ENCODE measurements at regions not wholly inside any gene's neighbourhood (a gene's known extent, or its start where the extent isn't known, plus 50 kb on each side); places are given as distances from the start of the nearest gene placed in this dataset.
A peak's percentile ranks its signal among the peaks of the same experiment; 100 is the strongest.
"Not testable (repeated sequence)": the region's sequence is repeated elsewhere in the genome, so short reads cannot be mapped to it uniquely, and the experiment has no call there.

- ChIA-PET CTCF (ENCODE audit: partially characterized antibody) (no interaction called here), POLR2A (ENCODE audit: partially characterized antibody) (no interaction called here)
- Mint-ChIP-seq H3K36me3 (no peaks in the 10 kb centered on the region), H3K4me3 (no peak overlapping the region), H3K27me3 (peaks cover 4 to 9% of the 10 kb centered on the region in 2 donors), H3K9me3 (peaks cover 0 to 1% (median 0%) of the 10 kb centered on the region in 8 donors), H3K27ac (peak overlapping the region in 1 of 7 donors; percentile 25), H3K4me1 (peaks cover 0 to 2% (median 0%) of the 10 kb centered on the region in 4 donors)
- H3K9me3 ChIP-seq (ENCODE audit: control insufficient read depth in 1 of 2, low read length in 2 of 2), result no peaks in the 10 kb centered on the region
- H3K27ac ChIP-seq (ENCODE audit: low read depth, low read length), result no peak overlapping the region
- intact Hi-C loops (cut with micrococcal nuclease), result no loop called here
- H3K36me3 ChIP-seq (ENCODE audit: insufficient read depth, low read length), result no peaks in the 10 kb centered on the region
- no peak overlapping the region for H3K4me3 ChIP-seq (ENCODE audit: low read length in 2 of 2)
- no peaks in the 10 kb centered on the region for H3K4me1 ChIP-seq (ENCODE audit: insufficient read depth, low read length)
- H3K27me3 ChIP-seq (ENCODE audit: insufficient read depth, low read length), result no peaks in the 10 kb centered on the region
- no peak for DNase-seq
Measured at GRCh38 chr10:62935022-62935421, 118.9 kb upstream of the EGR2 start.

DNA sequence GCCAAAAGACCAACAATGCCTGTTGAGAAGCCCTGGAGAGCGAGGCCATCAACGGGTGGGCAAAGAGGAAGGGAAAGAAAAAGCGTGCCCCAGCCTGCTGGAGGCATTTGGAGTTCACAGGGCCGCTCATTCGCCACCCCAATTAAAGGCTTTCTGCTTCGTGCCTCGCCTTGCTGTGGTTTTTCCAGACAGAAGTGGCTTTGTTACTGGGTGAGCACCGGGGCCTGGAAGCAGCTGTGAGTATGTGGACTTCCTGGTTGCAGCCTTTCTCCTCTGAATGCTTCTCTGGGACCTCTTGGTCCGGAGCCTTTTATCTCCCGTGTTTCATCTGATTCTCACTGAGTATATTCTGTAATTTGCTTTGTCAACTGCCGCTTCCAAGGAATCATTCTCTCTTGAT lies 118.1 kb upstream of the EGR2 start:
- no peaks in the 10 kb centered on the region for H3K36me3 ChIP-seq (ENCODE audit: insufficient read depth, low read length)
- H3K4me3 ChIP-seq (ENCODE audit: low read length in 2 of 2), result no peak overlapping the region
- no peaks in the 10 kb centered on the region for H3K9me3 ChIP-seq (ENCODE audit: control insufficient read depth in 1 of 2, low read length in 2 of 2)
- Mint-ChIP-seq H3K36me3 (no peaks in the 10 kb centered on the region), H3K9me3 (no peaks in the 10 kb centered on the region), H3K27me3 (peaks cover 4 to 9% of the 10 kb centered on the region in 2 donors), H3K27ac (no peak overlapping the region), H3K4me1 (peaks cover 0 to 2% (median 0%) of the 10 kb centered on the region in 4 donors), H3K4me3 (no peak overlapping the region)
- no peaks in the 10 kb centered on the region for H3K4me1 ChIP-seq (ENCODE audit: insufficient read depth, low read length)
- CTCF ChIA-PET (ENCODE audit: partially characterized antibody), result no interaction called here
- no peak for DNase-seq
- intact Hi-C loops (cut with micrococcal nuclease), result no loop called here
- H3K27ac ChIP-seq (ENCODE audit: low read depth, low read length), result no peak overlapping the region
- POLR2A ChIA-PET (ENCODE audit: partially characterized antibody), result no interaction called here
- H3K27me3 ChIP-seq (ENCODE audit: insufficient read depth, low read length), result no peaks in the 10 kb centered on the region

GRCh38 chr10:62928763-62929162 lies 112.6 kb upstream of the EGR2 start:
- H3K4me1 Mint-ChIP-seq; H3K36me3 Mint-ChIP-seq; intact Hi-C loops (cut with micrococcal nuclease); H3K27me3 Mint-ChIP-seq; H3K9me3 ChIP-seq (ENCODE audit: control insufficient read depth in 1 of 2, low read length in 2 of 2); DNase-seq; H3K27me3 ChIP-seq (ENCODE audit: insufficient read depth, low read length); H3K9me3 Mint-ChIP-seq; H3K4me1 ChIP-seq (ENCODE audit: insufficient read depth, low read length); H3K36me3 ChIP-seq (ENCODE audit: insufficient read depth, low read length); H3K4me3 ChIP-seq (ENCODE audit: low read length in 2 of 2); H3K27ac Mint-ChIP-seq; H3K4me3 Mint-ChIP-seq; CTCF ChIA-PET (ENCODE audit: partially characterized antibody); H3K27ac ChIP-seq (ENCODE audit: low read depth, low read length); POLR2A ChIA-PET (ENCODE audit: partially characterized antibody): not testable (repeated sequence)

GRCh38 chr10:62926407-62926806 lies 110.2 kb upstream of the EGR2 start:
- DNase-seq, result no peak
- H3K9me3 ChIP-seq (ENCODE audit: control insufficient read depth in 1 of 2, low read length in 2 of 2), result no peaks in the 10 kb centered on the region
- peaks cover 0 to 2% (median 0%) of the 10 kb centered on the region in 8 donors for H3K9me3 Mint-ChIP-seq
- no peaks in the 10 kb centered on the region for H3K36me3 Mint-ChIP-seq
- no peak overlapping the region for H3K27ac Mint-ChIP-seq
- H3K4me3 ChIP-seq (ENCODE audit: low read length in 2 of 2), result no peak overlapping the region
- ChIA-PET CTCF (ENCODE audit: partially characterized antibody) (no interaction called here), POLR2A (ENCODE audit: partially characterized antibody) (no interaction called here)
- no peaks in the 10 kb centered on the region for H3K4me1 Mint-ChIP-seq
- peaks cover 4% of the 10 kb centered on the region in 2 donors for H3K27me3 Mint-ChIP-seq
- H3K27me3 ChIP-seq (ENCODE audit: insufficient read depth, low read length), result no peaks in the 10 kb centered on the region
- no peak overlapping the region for H3K4me3 Mint-ChIP-seq
- no peak overlapping the region for H3K27ac ChIP-seq (ENCODE audit: low read depth, low read length)
- intact Hi-C loops (cut with micrococcal nuclease), result no loop called here
- no peaks in the 10 kb centered on the region for H3K4me1 ChIP-seq (ENCODE audit: insufficient read depth, low read length)
- no peaks in the 10 kb centered on the region for H3K36me3 ChIP-seq (ENCODE audit: insufficient read depth, low read length)

GRCh38 chr10:62924344-62924748 lies 108.2 kb upstream of the EGR2 start:
- H3K4me3 Mint-ChIP-seq, result no peak overlapping the region
- H3K27ac ChIP-seq (ENCODE audit: low read depth, low read length), result no peak overlapping the region
- CTCF ChIA-PET (ENCODE audit: partially characterized antibody), result no interaction called here
- no peaks in the 10 kb centered on the region for H3K36me3 Mint-ChIP-seq
- H3K9me3 Mint-ChIP-seq, result peaks cover 0 to 2% (median 0%) of the 10 kb centered on the region in 8 donors
- no peak for DNase-seq
- H3K27ac Mint-ChIP-seq, result no peak overlapping the region
- intact Hi-C loops (cut with micrococcal nuclease), result no loop called here
- POLR2A ChIA-PET (ENCODE audit: partially characterized antibody), result no interaction called here
- H3K36me3 ChIP-seq (ENCODE audit: insufficient read depth, low read length), result no peaks in the 10 kb centered on the region
- H3K27me3 ChIP-seq (ENCODE audit: insufficient read depth, low read length), result no peaks in the 10 kb centered on the region
- no peak overlapping the region for H3K4me3 ChIP-seq (ENCODE audit: low read length in 2 of 2)
- H3K27me3 Mint-ChIP-seq, result peaks cover 4 to 7% of the 10 kb centered on the region in 2 donors
- no peaks in the 10 kb centered on the region for H3K4me1 Mint-ChIP-seq
- H3K4me1 ChIP-seq (ENCODE audit: insufficient read depth, low read length), result no peaks in the 10 kb centered on the region
- H3K9me3 ChIP-seq (ENCODE audit: control insufficient read depth in 1 of 2, low read length in 2 of 2), result no peaks in the 10 kb centered on the region

DNA sequence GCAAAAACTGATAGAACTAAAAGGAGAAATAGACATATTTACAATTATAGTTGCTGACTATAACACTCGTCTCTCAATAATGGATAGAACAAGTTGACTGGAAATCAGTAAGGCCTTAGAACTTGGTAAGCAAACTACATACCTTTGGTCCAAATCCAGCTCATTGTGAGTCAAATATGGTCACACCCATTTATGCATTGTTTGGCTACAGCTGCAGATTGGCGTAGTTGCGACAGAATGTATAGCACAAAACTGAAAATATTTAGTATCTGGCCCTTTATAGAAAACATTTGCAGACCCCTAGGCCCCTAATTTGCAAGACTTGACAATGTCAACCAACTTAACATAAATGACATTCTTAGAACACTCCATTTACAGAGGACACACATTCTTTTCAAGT lies 103.6 kb upstream of the EGR2 start:
- Histone ChIP-seq H3K27me3 (ENCODE audit: insufficient read depth, low read length) (no peaks in the 10 kb centered on the region), H3K4me1 (ENCODE audit: insufficient read depth, low read length) (no peaks in the 10 kb centered on the region), H3K4me3 (ENCODE audit: low read length in 2 of 2) (no peak overlapping the region), H3K27ac (ENCODE audit: low read depth, low read length) (no peak overlapping the region), H3K9me3 (ENCODE audit: control insufficient read depth in 1 of 2, low read length in 2 of 2) (no peaks in the 10 kb centered on the region), H3K36me3 (ENCODE audit: insufficient read depth, low read length) (no peaks in the 10 kb centered on the region)
- Mint-ChIP-seq H3K9me3 (no peaks in the 10 kb centered on the region), H3K27ac (no peak overlapping the region), H3K27me3 (peaks cover 1 to 6% of the 10 kb centered on the region in 2 donors), H3K36me3 (no peaks in the 10 kb centered on the region), H3K4me3 (no peak overlapping the region), H3K4me1 (no peaks in the 10 kb centered on the region)
- no peak for DNase-seq
- POLR2A ChIA-PET (ENCODE audit: partially characterized antibody), result no interaction called here
- CTCF ChIA-PET (ENCODE audit: partially characterized antibody), result no interaction called here
- intact Hi-C loops (cut with micrococcal nuclease), result no loop called here

DNA sequence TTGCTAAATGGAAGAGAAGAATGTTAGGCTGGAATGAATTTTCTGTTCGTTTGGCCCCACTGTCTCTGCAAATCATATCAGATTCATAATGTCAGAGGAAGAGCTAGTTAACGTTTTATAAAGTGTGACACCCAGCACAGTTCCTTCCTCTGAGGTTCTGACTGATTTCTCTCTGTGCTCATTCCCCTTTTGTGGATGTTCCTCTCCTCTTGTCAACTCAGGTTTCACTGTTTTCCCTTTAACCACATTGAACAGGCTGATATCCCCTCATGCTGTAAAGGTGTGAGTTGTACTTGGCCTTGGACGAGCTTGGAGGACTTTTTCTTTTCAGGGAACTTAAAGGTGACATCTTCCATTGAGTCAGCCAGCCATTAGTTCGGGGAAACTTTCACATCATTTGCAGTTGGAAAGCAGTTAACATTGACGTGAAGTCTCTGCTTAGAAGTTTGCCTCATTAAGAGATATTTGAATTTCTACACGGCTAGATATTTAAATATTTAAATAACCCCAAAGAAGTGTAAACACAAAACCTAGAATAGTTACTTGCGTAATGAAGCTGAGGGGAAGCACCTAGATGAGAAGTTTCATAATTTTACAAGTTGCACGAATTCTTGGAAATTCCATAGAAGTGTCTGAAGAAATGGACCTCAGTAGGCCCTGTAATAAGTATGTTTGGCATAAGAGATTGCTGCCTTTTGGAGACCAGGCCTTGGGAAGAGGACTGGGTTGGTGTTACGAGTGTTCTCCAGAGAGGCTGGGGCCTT lies 101.5 kb upstream of the EGR2 start:
- no peak overlapping the region for H3K27ac ChIP-seq (ENCODE audit: low read depth, low read length)

More for the DNA sequence above, 101.5 kb upstream of the EGR2 start:
- no peaks in the 10 kb centered on the region for H3K9me3 ChIP-seq (ENCODE audit: control insufficient read depth in 1 of 2, low read length in 2 of 2)
- DNase-seq, result no peak
- Mint-ChIP-seq H3K4me1 (no peaks in the 10 kb centered on the region), H3K9me3 (no peaks in the 10 kb centered on the region), H3K27me3 (peaks cover 4 to 5% of the 10 kb centered on the region in 2 donors), H3K27ac (no peak overlapping the region), H3K4me3 (no peak overlapping the region), H3K36me3 (no peaks in the 10 kb centered on the region)
- H3K36me3 ChIP-seq (ENCODE audit: insufficient read depth, low read length), result no peaks in the 10 kb centered on the region
- H3K4me1 ChIP-seq (ENCODE audit: insufficient read depth, low read length), result no peaks in the 10 kb centered on the region
- no peak overlapping the region for H3K4me3 ChIP-seq (ENCODE audit: low read length in 2 of 2)
- intact Hi-C loops (cut with micrococcal nuclease), result no loop called here
- H3K27me3 ChIP-seq (ENCODE audit: insufficient read depth, low read length), result no peaks in the 10 kb centered on the region
- ChIA-PET POLR2A (ENCODE audit: partially characterized antibody) (no interaction called here), CTCF (ENCODE audit: partially characterized antibody) (no interaction called here)
